CD4-positive, alpha-beta T cell treated with Interleukin-10 for 1 hour (primary cell): ENCODE measurements at regions not wholly inside any gene's neighbourhood (a gene's known extent, or its start where the extent isn't known, plus 50 kb on each side); places are given as distances from the start of the nearest gene placed in this dataset.
"Not testable (repeated sequence)": the region's sequence is repeated elsewhere in the genome, so short reads cannot be mapped to it uniquely, and the experiment has no call there.

Experiments used
- DNase-seq: peaks from one replicate; pipeline ENCODE4 v3.0.0-alpha.2; 2020

DNA sequence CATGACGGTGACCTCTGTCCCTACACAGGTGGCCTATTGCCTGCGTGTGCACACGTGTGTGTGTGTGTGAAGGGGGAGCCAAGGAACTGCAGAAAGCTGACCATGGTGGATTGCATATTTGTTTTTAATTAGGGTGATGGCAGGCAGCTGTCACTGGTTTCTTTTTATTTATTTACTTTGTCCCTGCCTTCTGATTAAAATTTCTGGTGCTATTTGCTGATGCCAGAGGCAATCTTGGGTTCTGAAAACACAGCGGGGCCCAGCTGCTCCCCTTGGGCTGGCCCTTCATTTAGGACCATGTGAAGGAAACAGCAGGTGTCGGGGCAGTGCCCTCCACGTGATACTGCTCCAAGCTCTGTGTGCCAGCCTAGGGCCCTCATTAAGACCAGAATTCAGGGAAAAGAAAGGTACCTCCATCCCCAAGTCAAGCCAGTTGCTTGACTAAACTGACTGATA, 71.3 kb upstream of the PODXL start:
- DNase-seq, result no peak

DNA sequence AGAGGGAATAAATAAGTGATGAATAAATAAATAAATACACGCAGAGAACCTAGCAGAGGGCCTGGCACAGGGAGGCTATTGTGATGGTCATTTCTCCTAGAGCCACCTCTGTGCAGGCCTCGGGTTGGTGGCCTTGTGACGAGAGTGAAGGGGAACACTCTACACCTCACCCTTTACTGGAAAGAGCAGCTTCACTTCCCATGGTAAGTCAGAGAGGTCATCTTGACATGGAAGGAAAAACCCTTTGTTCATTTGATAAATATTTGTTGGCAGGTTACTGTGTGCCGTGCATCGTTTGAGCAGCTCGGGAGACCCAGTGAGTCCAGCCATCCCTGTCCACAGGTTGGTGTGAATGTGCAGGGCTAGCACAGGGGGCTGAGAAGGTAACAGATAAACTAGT, 70.2 kb upstream of the PODXL start:
- no peak for DNase-seq

DNA sequence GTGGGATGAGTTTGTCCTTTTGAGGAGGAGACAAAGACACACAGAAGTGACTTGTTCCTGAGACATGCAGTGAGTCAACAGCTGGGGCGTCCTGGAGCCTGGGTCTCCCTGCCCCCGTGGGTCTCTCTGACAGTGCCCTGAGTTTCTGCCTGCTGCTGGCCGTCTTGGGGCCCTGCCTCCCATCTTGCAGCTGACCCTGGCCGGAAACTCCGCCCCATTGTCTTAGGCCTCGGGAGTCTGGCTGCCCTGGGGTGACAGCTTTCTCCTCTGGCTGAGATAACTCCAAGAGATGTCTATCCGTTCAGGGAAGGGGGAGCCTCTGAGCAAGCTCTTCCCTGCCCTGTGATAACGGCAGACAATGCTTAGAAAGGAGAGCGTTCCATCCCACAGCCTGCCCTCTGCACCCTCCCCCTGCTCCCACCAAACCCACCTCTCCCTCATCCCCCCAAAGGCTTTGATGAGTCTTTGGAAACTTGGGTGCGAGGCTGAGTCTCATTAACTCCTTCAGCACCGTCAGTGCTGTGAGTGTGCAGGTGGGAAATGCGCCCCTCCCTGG, 69.5 kb upstream of the PODXL start:
- no peak for DNase-seq

DNA sequence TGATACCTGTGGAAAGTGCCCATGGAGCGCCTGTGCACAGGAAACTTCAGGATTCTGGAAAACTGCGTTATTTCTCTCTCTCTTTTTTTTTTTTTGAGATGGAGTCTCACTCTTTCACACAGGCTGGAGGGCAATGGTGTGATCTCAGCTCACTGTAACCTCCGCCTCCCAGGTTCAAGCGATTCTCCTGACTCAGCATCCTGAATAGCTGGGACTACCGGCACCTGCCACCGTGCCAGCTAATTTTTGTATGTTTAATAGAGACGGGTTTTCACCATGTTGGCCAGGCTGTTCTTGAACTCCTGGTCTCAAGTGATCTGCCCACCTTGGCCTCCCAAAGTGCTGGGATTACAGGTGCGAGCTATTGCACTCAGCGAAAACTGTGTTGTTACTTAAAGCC, 68.9 kb upstream of the PODXL start:
- DNase-seq, result not testable (repeated sequence)

DNA sequence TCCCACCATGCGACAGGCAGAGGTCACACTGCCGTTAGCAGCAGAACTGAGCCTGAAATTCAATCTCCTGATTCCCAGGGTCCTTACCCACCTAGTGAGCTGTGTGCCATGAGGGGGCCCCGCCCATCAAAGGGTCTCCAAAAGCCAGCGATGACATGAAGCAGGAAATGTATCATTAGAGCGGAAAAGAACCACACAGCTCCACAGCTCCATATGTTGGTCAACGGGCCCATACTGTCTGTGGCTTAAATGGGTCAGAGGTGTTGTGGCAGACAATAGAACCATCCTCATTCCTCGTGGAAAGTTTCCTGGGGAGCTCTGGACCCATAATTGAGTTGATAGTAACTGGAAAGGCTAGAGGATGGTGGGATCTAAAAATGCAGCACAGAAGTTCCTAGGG, 68.1 kb upstream of the PODXL start:
- no peak for DNase-seq

DNA sequence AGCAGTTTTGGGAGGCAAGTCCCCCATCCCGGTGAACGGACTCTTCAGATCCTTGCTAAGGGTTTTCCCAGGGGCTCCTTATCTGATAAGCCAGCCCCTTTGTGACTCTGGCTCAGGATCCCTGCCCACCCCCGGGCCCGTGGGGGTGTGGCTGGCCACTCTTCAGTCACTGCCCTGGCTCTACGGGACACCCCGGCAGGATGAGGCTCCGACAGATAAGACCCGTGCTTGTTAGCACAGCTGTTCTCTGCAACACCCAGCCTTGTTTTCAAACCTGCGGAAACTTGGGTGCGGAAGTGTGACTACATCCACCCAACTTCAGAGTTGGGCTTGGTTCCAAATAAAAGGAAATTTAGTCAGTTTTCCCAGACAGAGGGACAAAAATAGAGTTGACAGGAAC, 66.7 kb upstream of the PODXL start:
- DNase-seq, result no peak

DNA sequence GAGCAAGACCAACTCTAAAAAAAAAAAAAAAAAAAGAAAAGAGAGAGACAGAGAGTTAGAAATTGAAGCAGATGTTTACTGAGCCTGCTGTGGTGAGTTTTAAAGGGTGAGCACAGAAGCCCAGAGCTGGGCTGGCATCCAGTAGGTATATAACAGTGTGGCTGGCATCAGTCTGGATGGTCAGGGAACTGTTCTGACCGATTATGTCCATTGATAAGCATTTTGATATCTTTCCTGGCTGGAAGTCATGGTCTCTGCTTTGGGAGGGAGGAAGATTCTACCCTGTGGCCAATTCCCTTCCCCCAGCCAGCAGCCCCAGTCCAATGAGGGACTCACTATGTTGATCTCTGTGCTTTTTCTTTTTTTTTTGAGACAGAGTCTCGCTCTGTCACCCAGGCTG, 65.2 kb upstream of the PODXL start:
- DNase-seq, result no peak

DNA sequence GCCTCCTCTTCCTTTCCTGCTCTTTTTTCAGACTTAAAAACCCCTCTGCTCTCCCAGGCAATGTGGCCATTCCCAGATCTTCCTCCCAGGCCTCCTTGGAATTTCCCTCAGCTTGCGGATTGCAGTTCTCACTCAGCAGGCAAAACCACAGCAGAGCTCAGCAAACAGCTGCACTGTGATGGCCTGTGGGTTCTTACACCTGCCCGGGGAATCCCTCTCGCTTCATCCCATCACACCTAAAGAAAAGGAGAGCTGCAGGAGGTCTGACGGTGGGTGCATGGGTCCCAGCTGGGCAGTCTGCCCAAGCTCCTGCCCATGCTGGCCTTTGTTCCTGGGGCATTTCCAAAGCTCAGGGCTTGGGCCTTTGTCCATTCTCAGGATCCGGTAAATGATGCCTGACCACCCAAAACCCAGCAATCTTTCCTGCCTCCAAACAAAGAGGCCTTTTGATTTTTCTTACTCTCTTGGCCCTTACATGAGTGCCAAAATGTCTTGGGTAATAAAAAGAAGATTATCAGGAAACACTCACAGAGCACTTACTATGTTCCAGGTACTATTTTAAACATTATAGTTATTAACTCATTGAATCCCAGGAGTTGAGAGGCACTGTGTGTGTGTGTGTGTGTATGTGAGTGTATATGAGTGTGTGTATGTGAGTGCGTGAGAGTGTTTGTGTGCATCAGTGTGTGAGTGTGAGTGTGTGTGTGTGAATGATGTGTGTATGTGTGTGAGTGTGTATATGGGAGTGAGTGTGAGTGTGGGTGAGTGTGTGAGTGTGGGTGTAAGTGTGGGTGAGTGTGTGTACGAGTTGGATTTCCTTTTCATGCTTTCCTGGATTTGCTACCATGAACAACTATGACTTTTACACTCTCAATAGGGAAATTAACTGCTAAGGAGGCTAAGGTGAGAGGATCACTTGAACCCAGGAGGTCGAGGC, 64.5 kb upstream of the PODXL start:
- DNase-seq, result no peak

DNA sequence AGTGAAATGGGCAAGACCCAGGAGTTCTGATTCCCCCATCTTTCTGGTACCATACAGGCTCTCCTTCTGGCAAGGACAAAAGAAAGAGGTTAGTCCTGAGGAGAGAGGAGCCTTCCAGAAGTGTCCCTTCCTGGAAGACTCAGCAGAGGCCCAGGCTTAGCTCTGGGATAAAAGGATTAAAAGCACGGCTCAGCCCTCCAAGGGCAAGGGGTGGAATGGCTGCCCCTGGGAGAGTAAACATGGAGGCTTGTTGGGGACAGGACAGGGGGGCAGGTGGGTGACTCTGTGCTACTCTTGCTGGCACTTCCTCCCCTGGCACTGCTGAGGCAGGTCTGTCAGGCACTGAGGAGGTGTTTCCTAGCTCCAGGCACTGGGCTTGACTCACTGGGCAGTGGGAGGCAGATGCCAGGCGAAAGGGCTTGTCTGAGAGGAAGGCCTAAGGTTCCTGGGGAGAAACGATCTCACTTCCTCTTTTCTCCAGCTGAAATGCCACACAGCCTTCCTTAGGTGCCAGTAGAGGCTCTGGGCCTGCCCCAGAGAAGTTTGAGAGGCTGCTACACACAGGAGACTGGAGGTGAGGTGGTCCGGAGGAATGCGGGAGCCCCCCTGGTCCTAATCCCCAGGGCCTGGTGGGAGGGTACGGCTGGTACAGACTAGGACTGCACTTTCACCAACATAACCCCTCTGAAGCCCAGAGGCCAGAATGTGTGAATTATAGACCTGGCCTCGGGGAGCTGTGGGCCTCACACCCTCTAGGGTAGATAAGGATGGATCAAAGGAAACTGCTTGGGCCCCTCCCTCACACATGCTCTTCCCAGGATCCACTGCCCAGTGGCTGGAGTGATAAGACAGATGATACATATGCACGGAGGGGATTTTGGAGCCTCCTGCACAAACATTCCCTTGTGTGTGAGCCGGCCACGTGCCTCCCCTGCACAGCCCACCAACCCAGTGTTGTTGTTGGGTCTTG, 63.2 kb upstream of the PODXL start:
- DNase-seq, result no peak

DNA sequence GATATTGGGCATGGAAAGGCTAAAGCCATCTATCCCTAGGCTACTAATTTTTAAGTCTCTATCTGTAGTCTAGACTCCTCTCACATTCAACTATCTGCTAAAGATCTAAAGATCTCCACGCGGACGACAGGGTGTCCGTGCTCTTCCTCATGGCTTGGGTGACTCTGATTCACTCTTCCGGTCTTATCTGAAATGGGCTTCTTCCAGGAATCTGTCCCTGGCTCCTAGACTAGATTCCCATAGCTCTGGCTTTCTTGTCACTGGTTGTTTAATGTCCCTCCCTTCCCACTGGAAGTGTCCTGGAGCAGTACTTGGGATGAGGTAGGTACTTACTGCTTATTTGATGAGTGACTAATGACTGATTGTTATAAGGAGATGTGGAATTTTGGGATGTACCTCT, 62.0 kb upstream of the PODXL start:
- no peak for DNase-seq

DNA sequence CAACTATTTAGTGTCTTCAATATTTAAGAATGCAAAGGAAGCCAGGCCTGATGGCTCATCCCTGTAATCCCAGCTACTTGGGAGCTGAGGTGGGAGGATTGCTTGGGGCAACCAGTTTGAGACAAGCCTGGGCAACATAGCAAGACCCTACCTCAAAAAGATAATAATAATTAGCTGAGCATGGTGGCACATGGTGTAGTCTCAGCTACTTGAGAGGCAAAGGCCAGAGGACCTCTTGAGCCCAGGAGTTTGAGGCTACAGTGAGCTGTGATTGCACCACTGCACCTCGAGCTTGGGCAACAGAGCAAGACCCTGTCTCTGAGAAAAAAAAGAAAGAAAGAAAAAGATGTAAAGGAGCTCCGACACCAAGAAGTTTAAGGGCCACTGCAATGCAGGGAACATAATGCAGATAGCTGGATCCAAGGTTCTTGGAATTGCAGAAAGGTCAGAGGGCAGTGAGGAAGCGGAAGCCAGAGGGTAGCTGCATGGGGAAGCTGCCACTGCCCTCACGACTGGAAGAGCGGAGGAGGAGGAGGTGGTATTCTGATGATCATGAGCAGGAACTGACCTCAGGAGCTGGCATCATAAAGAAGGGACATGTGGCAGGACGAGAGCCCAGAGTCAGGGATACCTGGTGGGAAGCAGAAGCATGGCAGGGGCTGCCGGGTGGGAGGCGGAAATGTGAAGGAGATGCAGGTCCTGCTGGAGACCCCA, 60.2 kb upstream of the PODXL start:
- no peak for DNase-seq

DNA sequence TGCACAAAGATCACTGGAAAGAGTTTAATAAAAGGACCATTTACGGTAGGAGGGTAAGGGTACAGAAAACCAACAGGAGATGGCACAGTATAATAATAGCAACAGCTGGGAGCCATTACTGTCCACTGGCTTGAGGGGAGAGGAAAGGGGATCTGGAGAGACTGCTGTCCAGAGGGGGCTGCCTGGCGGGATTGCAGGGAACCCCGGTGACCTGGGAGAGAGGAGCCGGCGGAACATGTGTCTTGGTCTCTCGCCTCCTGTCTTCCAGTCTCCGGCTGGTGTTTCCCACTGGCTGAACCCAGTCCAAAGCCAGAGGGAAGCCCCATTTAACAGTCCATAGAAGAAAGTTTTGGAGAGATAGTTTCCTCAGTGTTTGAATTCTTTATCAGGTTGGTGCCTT, 57.5 kb upstream of the PODXL start:
- DNase-seq, result no peak

DNA sequence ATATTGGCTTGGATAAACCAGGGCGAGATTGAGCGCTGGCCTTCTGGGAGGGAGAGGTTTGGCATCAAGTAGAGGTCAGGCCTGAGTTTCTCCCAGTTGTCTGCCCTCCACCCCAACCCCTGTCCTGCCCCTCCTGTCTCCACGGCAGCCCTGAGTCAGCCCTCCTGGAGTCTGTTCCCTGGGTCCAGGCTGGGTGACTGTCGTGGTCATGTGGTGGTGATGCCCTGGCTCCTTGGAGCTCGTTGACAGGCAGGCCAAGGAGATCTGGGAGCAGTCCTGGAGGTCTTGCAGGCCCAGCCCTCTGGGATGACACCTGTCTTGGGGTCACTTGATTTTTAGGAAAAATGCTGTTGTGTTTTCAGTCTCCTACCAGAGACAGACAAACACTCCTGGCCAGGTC, 53.6 kb upstream of the PODXL start:
- no peak for DNase-seq

DNA sequence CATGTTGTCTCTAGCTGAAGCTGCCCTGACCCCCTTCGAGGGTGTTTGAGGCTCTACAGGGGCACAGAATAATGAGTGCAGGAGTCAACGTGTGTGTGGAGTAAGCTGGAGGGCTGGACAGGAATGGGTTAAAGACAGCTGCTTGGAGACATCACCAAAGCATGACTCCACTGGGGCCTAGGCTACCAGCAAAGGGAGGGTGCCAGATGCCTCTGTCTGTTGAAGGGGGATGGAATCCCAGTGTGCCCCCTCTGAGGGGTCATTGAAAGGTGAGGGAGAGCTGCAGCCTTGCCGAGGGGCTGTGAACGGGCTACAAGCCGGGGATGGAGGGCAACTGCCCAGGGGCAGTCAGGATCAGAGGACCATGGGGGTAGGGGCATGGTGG, 51.7 kb upstream of the PODXL start:
- DNase-seq, result no peak

DNA sequence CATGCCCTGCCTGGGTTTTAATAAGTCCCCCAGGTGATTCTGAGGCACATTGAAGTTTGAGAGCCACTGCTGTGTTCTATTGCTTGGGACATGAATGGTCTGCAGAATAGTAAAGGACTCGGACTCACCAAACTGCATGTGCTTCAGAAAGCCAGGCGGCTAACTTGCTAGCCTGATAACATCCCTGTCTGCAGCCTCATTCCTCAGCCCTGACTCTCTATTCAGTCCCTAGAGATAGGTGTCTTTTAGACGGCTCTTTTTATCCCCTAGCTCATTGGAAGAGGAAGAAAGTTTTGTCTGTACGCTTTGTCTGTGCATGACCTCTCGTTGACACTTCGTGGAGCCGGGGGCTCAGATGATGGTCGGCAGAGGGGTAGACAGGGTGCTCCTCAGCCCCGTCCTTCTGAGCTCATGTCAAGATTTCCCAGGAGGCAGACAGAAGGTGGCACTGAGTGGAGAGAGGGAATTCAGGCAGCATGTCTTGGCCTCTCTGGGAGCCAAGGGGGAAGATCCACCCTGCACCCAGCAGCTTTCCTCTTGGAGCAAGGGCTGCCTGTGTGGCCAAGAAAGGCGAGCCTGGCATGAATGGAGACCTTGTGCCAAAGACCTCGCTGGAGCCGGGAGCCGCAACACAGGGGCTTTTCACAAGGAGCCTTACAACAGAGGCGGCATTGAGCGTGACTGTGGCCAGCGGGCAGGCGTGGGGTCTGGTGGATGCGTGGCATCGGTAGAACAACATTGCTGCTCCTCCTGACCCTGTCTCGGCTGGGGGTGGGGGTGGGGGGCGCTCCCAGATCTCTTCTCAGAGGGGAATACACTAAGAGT, 51.1 kb upstream of the PODXL start:
- DNase-seq, result no peak

DNA sequence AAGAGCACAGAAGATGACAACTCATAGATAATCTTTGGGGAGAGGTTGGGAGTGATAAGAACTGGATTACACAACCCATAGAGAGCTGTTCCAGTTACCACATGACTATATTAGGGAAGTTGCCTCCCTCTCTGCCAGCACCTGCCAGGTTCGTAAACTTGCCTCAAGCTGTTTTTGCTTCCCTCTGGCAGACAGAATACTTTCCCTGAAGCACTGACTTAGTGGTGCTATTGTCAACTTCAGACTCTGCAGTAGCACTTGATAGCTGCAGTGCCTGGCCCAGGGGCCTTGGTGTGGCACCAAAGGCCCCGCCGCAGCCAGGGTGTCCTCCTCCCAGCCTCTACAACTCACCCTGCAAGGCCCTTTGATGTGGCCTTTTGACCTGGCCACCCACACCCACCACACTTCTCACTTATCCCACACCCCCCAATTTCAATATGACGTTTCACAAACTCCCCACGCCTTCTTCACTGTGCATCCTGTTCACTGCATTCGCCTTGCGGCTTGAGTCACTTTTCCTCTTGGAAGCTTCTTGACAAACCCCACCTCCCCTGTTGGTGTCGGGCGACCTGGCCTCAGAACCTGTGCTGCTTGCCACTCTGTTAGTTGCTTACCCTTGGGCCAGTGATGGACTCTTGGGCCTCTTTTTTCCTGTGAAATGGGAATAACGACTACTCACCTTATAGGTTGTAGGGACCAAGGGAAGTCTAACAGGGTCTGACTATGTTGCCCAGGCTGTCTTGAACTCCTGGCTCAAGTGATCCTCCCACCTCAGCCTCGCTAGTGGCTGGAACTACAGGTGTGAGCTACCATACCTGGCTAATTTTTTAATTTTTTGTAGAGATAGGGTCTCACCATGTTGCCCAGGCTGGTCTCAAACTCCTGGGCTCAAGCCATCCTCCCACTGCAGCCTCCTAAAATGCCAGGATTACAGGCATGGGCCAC, 50.2 kb upstream of the PODXL start:
- no peak for DNase-seq
